Right ventricle myocardium inferior (tissue), 1 donor: ENCODE measurements at regions not wholly inside any gene's neighbourhood (a gene's known extent, or its start where the extent isn't known, plus 50 kb on each side); places are given as distances from the start of the nearest gene placed in this dataset.

Experiments
- ATAC-seq: fragments of 200-7000 bp; cut with Tn5 transposase; one replicate; pipeline ENCODE4 v1.9.1; 2020; ENCODE audit warnings: mild to moderate bottlenecking, moderate library complexity
- DNase-seq: peaks from one replicate; pipeline ENCODE4 v3.0.0; 2021; ENCODE audit errors: missing footprints
- intact Hi-C: fragments of 100-400 bp; cut with DNase I; formaldehyde crosslinking; loops from one replicate; pipeline ENCODE4 v1.11.0; 2022
- donor health status: DM: no; HTN: yes; CAD: no; lungs with severe emphysema.

DNA sequence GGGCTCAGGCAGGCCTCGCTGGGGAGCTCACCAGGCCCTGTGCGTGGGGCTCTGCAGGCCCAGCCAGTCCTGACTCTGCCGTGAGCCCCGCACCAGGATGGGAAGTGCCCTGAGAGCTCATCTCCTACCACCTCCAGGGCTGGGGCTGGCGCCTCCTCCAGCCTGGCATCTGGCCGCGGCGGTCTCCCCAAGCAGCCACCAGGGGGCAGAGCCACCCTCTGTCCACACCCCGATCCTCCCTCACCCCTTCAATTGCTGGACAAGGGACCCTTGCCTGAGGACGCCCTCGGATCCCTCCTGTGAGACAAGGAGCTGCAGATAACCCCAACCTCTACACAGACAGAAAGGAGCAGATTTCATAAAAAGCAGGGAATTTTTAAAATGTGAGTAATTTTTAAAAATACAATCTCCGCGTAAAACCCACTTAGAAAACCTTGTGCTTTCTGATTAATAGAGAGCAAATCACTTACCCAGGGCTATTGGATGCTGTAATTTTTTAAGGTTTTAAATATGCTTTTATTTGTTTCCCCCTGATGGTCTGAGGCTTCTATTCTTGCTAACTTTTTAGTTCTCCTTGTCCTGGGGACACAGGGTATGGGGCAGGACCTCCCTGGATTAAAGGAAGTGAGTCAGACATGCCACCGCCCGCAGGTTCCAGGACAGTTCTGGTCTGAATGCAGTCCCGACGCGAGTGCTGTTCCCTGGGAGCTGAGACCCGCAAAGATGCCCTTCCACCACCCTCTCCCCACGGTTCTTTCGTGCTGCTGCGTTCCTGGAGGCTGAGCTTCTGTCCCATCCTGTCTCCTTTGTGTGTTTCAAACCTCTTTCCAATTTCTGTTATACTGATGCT lies 52.3 kb upstream of the CHRNA7 start:
- ATAC-seq (peak; percentile 76), DNase-seq (peak; percentile 78)
- intact Hi-C loops: no loop called here
